IMR-90 (cell line): ENCODE measurements at regions not wholly inside any gene's neighbourhood (a gene's known extent, or its start where the extent isn't known, plus 50 kb on each side); places are given as distances from the start of the nearest gene placed in this dataset.

Source experiments
- ATAC-seq: fragments of 200-7000 bp; cut with Tn5 transposase; 2 replicates; pipeline ENCODE4 v1.9.1; 2020; ENCODE audit warnings: low read depth, mild to moderate bottlenecking, moderate library complexity
- BruUV-seq: library from RNA; stranded (reverse); fragments of 400-500 nt; replicated peaks from 2 replicates; lab custom pipeline; 2021; lab: Mats Ljungman, UMichigan
- CTCF ChIA-PET: fragments of 300-600 bp; formaldehyde crosslinking; extraction: SDS; loops from one replicate; lab custom pipeline; 2021; ENCODE audit warnings: antibody characterized with exemption; lab: Yijun Ruan, JAX
- POLR2A ChIA-PET: fragments of 300-600 bp; sonication (Branson Sonifier 250); formaldehyde crosslinking; loops from one replicate; lab custom pipeline; 2022; ENCODE audit warnings: antibody characterized with exemption; ENCODE audit not compliant: unreplicated experiment; lab: Charles Lee
- DNase-seq: peaks from one replicate; pipeline ENCODE4 v3.0.0; 2013
- H2AFZ ChIP-seq: replicated peaks from 2 replicates; pipeline ENCODE3; 2013; ENCODE audit warnings: low read length, mild to moderate bottlenecking; ENCODE audit not compliant: poor library complexity
- H2AK5ac ChIP-seq: 2 replicates; pipeline ENCODE4 v1.6.1; 2013; ENCODE audit warnings: low read depth, low read length, inconsistent platforms
- H2AK9ac ChIP-seq: replicated peaks from 2 replicates; pipeline ENCODE3; 2013; ENCODE audit warnings: mild to moderate bottlenecking, low read depth, low read length, moderate library complexity; ENCODE audit not compliant: poor library complexity
- H2BK120ac ChIP-seq: 2 replicates; pipeline ENCODE4 v1.6.1; 2013; ENCODE audit warnings: low read depth, low read length, inconsistent platforms
- H2BK15ac ChIP-seq: 3 replicates; pipeline ENCODE4 v1.6.1; 2013; ENCODE audit warnings: low read depth, low read length, inconsistent platforms
- H2BK20ac ChIP-seq: 2 replicates; pipeline ENCODE4 v1.6.1; 2013; ENCODE audit warnings: low read depth, mild to moderate bottlenecking, inconsistent platforms, low read length, moderate library complexity
- H2BK5ac ChIP-seq: 2 replicates; pipeline ENCODE4 v1.6.1; 2013; ENCODE audit warnings: mild to moderate bottlenecking, low read depth, low read length, inconsistent platforms; ENCODE audit not compliant: poor library complexity, severe bottlenecking
- H3K14ac ChIP-seq: replicated peaks from 2 replicates; pipeline ENCODE4 v1.6.1; 2013; ENCODE audit warnings: low read depth, low read length, inconsistent platforms
- H3K18ac ChIP-seq: 2 replicates; pipeline ENCODE4 v1.6.1; 2013; ENCODE audit warnings: low read depth, low read length, control low read depth
- H3K23ac ChIP-seq: 2 replicates; pipeline ENCODE4 v1.6.1; 2013; ENCODE audit warnings: low read depth, low read length, inconsistent platforms
- H3K27ac ChIP-seq: 2 replicates; pipeline ENCODE4 v1.5.1; 2013; ENCODE audit warnings: mild to moderate bottlenecking, control low read depth, low read length; ENCODE audit not compliant: insufficient read depth
- H3K27me3 ChIP-seq: 2 replicates; pipeline ENCODE4 v1.6.1; 2013; ENCODE audit warnings: low read length; ENCODE audit not compliant: control insufficient read depth, insufficient read depth
- H3K36me3 ChIP-seq: 2 replicates; pipeline ENCODE4 v1.6.1; 2013; ENCODE audit warnings: low read length, mixed read lengths; ENCODE audit not compliant: control insufficient read depth, insufficient read depth
- H3K4ac ChIP-seq: 2 replicates; pipeline ENCODE4 v1.6.1; 2013; ENCODE audit warnings: low read depth, low read length, inconsistent platforms
- H3K4me1 ChIP-seq: 2 replicates; pipeline ENCODE4 v1.6.1; 2013; ENCODE audit warnings: low read length, mixed read lengths; ENCODE audit not compliant: control insufficient read depth, insufficient read depth
- H3K4me2 ChIP-seq: 2 replicates; pipeline ENCODE4 v1.6.1; 2013; ENCODE audit warnings: low read depth, mild to moderate bottlenecking, control low read depth, low read length, moderate library complexity
- H3K4me3 ChIP-seq: 2 replicates; pipeline ENCODE4 v1.5.1; 2013; ENCODE audit warnings: low read depth, mild to moderate bottlenecking, control low read depth, low read length, moderate library complexity; ENCODE audit not compliant: insufficient read depth
- H3K56ac ChIP-seq: 2 replicates; pipeline ENCODE4 v1.6.1; 2013; ENCODE audit warnings: low read length, inconsistent platforms; ENCODE audit not compliant: insufficient read depth; ENCODE audit errors: extremely low read depth
- H3K79me1 ChIP-seq, 2 experiments: 2 replicates each; pipeline ENCODE4 v1.6.1; 2013; ENCODE audit warnings: low read length in 2 of 2, inconsistent platforms in 1 of 2, low read depth in 1 of 2
- H3K9ac ChIP-seq: 2 replicates; pipeline ENCODE4 v1.6.1; 2013; ENCODE audit warnings: low read depth, low read length, control low read depth
- H3K9me1 ChIP-seq: 2 replicates; pipeline ENCODE4 v1.6.1; 2013; ENCODE audit warnings: low read length, inconsistent platforms; ENCODE audit not compliant: insufficient read depth
- H3K9me3 ChIP-seq: 2 replicates; pipeline ENCODE4 v1.6.1; 2013; ENCODE audit warnings: low read length; ENCODE audit not compliant: control insufficient read depth, insufficient read depth
- H4K20me1 ChIP-seq: 2 replicates; pipeline ENCODE4 v1.6.1; 2013; ENCODE audit warnings: low read length, inconsistent platforms; ENCODE audit not compliant: insufficient read depth
- H4K5ac ChIP-seq: 2 replicates; pipeline ENCODE4 v1.6.1; 2013; ENCODE audit warnings: mild to moderate bottlenecking, low read depth, low read length, control low read depth
- H4K8ac ChIP-seq, 2 experiments: 2 replicates each; pipeline ENCODE4 v1.6.1; 2013; ENCODE audit warnings: low read depth in 2 of 2, low read length in 2 of 2, control low read depth in 1 of 2, inconsistent platforms in 1 of 2
- H4K91ac ChIP-seq: 2 replicates; pipeline ENCODE4 v1.6.1; 2013; ENCODE audit warnings: low read depth, low read length, inconsistent platforms; ENCODE audit not compliant: insufficient read depth
- BHLHE40 ChIP-seq: fragments of 150-350 bp; IDR thresholded peaks from 2 replicates; pipeline ENCODE4 v1.6.1; 2016; ENCODE audit warnings: mild to moderate bottlenecking, low read depth, low read length
- CEBPB ChIP-seq: IDR thresholded peaks from 2 replicates; pipeline ENCODE4 v1.6.1; 2012; ENCODE audit warnings: low read depth, low read length, improper control_type of control experiment
- CHD1 ChIP-seq: IDR thresholded peaks from 2 replicates; pipeline ENCODE4 v1.6.1; 2012; ENCODE audit warnings: low read depth, low read length, improper control_type of control experiment
- ELK1 ChIP-seq: fragments of 150-350 bp; IDR thresholded peaks from 2 replicates; pipeline ENCODE4 v1.6.1; 2016; ENCODE audit warnings: low read depth, mild to moderate bottlenecking, low read length, moderate library complexity, borderline replicate concordance
- FOS ChIP-seq: fragments of 150-350 bp; IDR thresholded peaks from 2 replicates; pipeline ENCODE4 v1.6.1; 2016; ENCODE audit warnings: low read depth, low read length
- MAFK ChIP-seq: IDR thresholded peaks from 2 replicates; pipeline ENCODE4 v1.6.1; 2012; ENCODE audit warnings: low read depth, low read length, improper control_type of control experiment
- MAZ ChIP-seq: IDR thresholded peaks from 2 replicates; pipeline ENCODE4 v1.6.1; 2012; ENCODE audit warnings: low read depth, mild to moderate bottlenecking, low read length, improper control_type of control experiment, moderate library complexity, borderline replicate concordance
- NFE2L2 ChIP-seq: fragments of 150-350 bp; IDR thresholded peaks from 2 replicates; pipeline ENCODE4 v1.6.1; 2016; ENCODE audit warnings: low read depth, mild to moderate bottlenecking, low read length
- POLR2A ChIP-seq: IDR thresholded peaks from 2 replicates; pipeline ENCODE4 v1.6.1; 2012; ENCODE audit warnings: mild to moderate bottlenecking, low read depth, low read length
- RAD21 ChIP-seq: IDR thresholded peaks from 2 replicates; pipeline ENCODE4 v1.6.1; 2012; ENCODE audit warnings: low read length, improper control_type of control experiment
- RCOR1 ChIP-seq: IDR thresholded peaks from 2 replicates; pipeline ENCODE4 v1.6.1; 2012; ENCODE audit warnings: mild to moderate bottlenecking, low read length, improper control_type of control experiment; ENCODE audit not compliant: insufficient replicate concordance
- USF2 ChIP-seq: fragments of 150-350 bp; IDR thresholded peaks from 2 replicates; pipeline ENCODE4 v1.6.1; 2017; ENCODE audit warnings: mild to moderate bottlenecking, antibody characterized with exemption, low read length, low read depth
- WGBS, 2 experiments: methylation state at CpG; one replicate each; pipeline versions ENCODE4 v1.1.5 to v1.1.7; 2013; ENCODE audit warnings: missing lambda C conversion rate in 2 of 2; ENCODE audit not compliant: insufficient read length in 1 of 2; ENCODE audit errors: extremely low coverage in 2 of 2; 5-methylcytosine and 5-hydroxymethylcytosine counted together
- dilution Hi-C: fragments of 300-500 bp; cut with HindIII; formaldehyde crosslinking; loops from one replicate; pipeline ENCODE4 v1.14.3; 2018; ENCODE audit warnings: low sequenced_read_pairs; ENCODE audit not compliant: unreplicated experiment
- in situ Hi-C: fragments of 300-500 bp; cut with MboI; formaldehyde crosslinking; loops from 3 replicates; pipeline ENCODE4 v1.14.3; 2019; ENCODE audit warnings: low sequenced_read_pairs, inconsistent platforms, mixed read lengths
- intact Hi-C: fragments of 100-400 bp; cut with micrococcal nuclease; formaldehyde crosslinking; loops from 2 replicates; pipeline ENCODE4 v1.10.0; 2022

- no peak overlapping the region for H3K4me2 ChIP-seq
- H2BK15ac ChIP-seq, result no peak overlapping the region; the same call in 2 of the 3 replicates
- no peak overlapping the region for H3K9ac ChIP-seq
- H3K18ac ChIP-seq, result no peak overlapping the region
- no CpG with 5 or more reads among the region's 4 CpGs for WGBS, 2 experiments
- no peak for ATAC-seq
- H3K14ac ChIP-seq, result 0 out of 2 replicates have a peak overlapping the region, but pooled peaks have one; percentile 5
- no peak for DNase-seq
- no peaks in the 10 kb centered on the region for H3K79me1 ChIP-seq
- no peak overlapping the region for H3K27ac ChIP-seq
- H3K4ac ChIP-seq, result peak overlapping the region; percentile 67
- H3K4me3 ChIP-seq, result no peak overlapping the region
- no TSS peak for BruUV-seq
- H4K91ac ChIP-seq, result no peak overlapping the region
- peaks cover 3% of the 10 kb centered on the region; the same call in 1 of the 2 replicates for H3K4me1 ChIP-seq
- no peaks in the 10 kb centered on the region for H3K9me3 ChIP-seq
- no peak overlapping the region for H2AK9ac ChIP-seq
- H3K27me3 ChIP-seq, result no peaks in the 10 kb centered on the region
- no peaks in the 10 kb centered on the region for H3K36me3 ChIP-seq
- peak overlapping the region; percentile 76 for H2BK20ac ChIP-seq
- no peak overlapping the region for H4K5ac ChIP-seq
- H2BK120ac ChIP-seq, result peak overlapping the region; percentile 58; the same call in 1 of the 2 replicates
- H4K8ac ChIP-seq, result peak overlapping the region in 1 of 2 experiments; percentile 17; a peak in 2 of 4 replicates
- peak overlapping the region; percentile 7; the same call in 1 of the 2 replicates for H2AK5ac ChIP-seq
- H4K20me1 ChIP-seq, result no peaks in the 10 kb centered on the region
- CTCF ChIA-PET, result interaction anchor here (0.6 kb wide), 1 partner anchor 14 kb away, joined by 5 read pairs; no protein-coding TSS in a partner anchor
- in situ Hi-C loops (no loop called here), dilution Hi-C loops (no loop called here), intact Hi-C loops (no loop called here)
- POLR2A ChIA-PET, result no interaction called here
- H3K56ac ChIP-seq, result no peak overlapping the region
- H3K23ac ChIP-seq, result no peak overlapping the region
- no peak for TF ChIP-seq BHLHE40
- no peak for TF ChIP-seq CHD1
- no peak for TF ChIP-seq POLR2A
- TF ChIP-seq MAZ, result no peak
- TF ChIP-seq MAFK, result no peak
- no peak for TF ChIP-seq NFE2L2
- no peak for TF ChIP-seq ELK1
- TF ChIP-seq RCOR1, result no peak
- no peak for TF ChIP-seq FOS
- TF ChIP-seq USF2, result no peak
- no peak for TF ChIP-seq CEBPB
- TF ChIP-seq RAD21, result no peak
- no peak overlapping the region for H2BK5ac ChIP-seq
- peaks cover 7% of the 10 kb centered on the region for H3K9me1 ChIP-seq
- peak overlapping the region; percentile 62 for H2AFZ ChIP-seq
Observed at GRCh38 chr4:43458293-43458692, 565.8 kb downstream of the GRXCR1 start.
